Uterus (tissue), 3 donors: ENCODE measurements at regions not wholly inside any gene's neighbourhood (a gene's known extent, or its start where the extent isn't known, plus 50 kb on each side); places are given as distances from the start of the nearest gene placed in this dataset.

ENCODE experiments used
- DNase-seq, 2 donors: peaks; one replicate each; pipeline ENCODE4 v3.0.0-alpha.2; 2019 to 2020
- H3K27ac ChIP-seq, 2 donors: fragments of 200-600 bp; sonication (generic); 1 replicate in 1 of 2; 2 replicates in 1 of 2; pipeline ENCODE4 v1.5.1; 2016 to 2018
- H3K27me3 ChIP-seq, 2 donors: fragments of 200-600 bp; sonication (generic); one replicate each; pipeline ENCODE4 v1.5.1; 2018 to 2019; ENCODE audit warnings: control low read depth in 1 of 2
- H3K36me3 ChIP-seq, 2 donors: fragments of 200-600 bp; sonication (generic); one replicate each; pipeline ENCODE4 v1.5.1; 2019; ENCODE audit warnings: control low read depth in 1 of 2
- H3K4me1 ChIP-seq, 2 donors: fragments of 200-600 bp; sonication (generic); one replicate each; pipeline ENCODE4 v1.5.1; 2018 to 2019; ENCODE audit warnings: control low read depth in 1 of 2
- H3K4me3 ChIP-seq, 2 donors: fragments of 200-600 bp; sonication (generic); 1 replicate in 1 of 2; 2 replicates in 1 of 2; pipeline ENCODE4 v1.5.1; 2018 to 2019; ENCODE audit warnings: mild to moderate bottlenecking in 1 of 2
- H3K9me3 ChIP-seq, 2 donors: fragments of 200-600 bp; sonication (generic); one replicate each; pipeline ENCODE4 v1.5.1; 2019; ENCODE audit warnings: control low read depth in 1 of 2
- POLR2A ChIP-seq, 2 donors: fragments of 450-650 bp; IDR thresholded peaks; one replicate each; pipeline ENCODE4 v1.6.1; 2016; ENCODE audit warnings: antibody characterized with exemption in 2 of 2, mild to moderate bottlenecking in 1 of 2, moderate library complexity in 1 of 2
- intact Hi-C: fragments of 100-400 bp; cut with DNase I; formaldehyde crosslinking; loops from one replicate; pipeline ENCODE4 v1.15.1; 2023; ENCODE audit warnings: low total_unique reads
- TF ChIP-seq, protein P1 (sequence below), 4 experiments: fragments of 200-600 bp in 2 of 4; fragments of 450-650 bp in 2 of 4; sonication (generic) in 2 of 4; IDR thresholded peaks; one replicate each; pipeline ENCODE4 v1.5.1; 2016 to 2019; ENCODE audit warnings: antibody characterized with exemption in 4 of 4, mild to moderate bottlenecking in 2 of 4, moderate library complexity in 1 of 4
- donor health status: DM: yes; HTN: yes; CAD: no.

DNA sequence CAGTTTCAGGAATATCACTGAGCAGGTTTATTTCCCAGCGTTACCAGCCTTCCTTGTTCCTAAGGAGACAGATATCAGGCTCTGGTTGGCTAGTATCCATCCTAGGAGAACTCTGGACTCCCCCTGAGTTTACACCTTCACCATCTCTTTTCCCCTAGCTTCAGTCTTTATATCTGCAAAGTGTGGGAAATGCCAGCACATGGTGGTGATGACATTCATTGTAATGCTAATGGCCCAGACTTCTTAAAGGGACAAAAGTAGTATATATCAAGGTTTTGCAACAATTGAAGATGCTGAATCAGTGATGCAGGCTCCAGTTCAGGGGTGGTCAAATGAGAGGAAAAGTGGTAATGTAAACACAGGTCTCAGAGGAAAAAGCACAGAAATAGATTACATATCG lies 224.3 kb upstream of the SYNDIG1 start:
- TF ChIP-seq, protein P1, sequence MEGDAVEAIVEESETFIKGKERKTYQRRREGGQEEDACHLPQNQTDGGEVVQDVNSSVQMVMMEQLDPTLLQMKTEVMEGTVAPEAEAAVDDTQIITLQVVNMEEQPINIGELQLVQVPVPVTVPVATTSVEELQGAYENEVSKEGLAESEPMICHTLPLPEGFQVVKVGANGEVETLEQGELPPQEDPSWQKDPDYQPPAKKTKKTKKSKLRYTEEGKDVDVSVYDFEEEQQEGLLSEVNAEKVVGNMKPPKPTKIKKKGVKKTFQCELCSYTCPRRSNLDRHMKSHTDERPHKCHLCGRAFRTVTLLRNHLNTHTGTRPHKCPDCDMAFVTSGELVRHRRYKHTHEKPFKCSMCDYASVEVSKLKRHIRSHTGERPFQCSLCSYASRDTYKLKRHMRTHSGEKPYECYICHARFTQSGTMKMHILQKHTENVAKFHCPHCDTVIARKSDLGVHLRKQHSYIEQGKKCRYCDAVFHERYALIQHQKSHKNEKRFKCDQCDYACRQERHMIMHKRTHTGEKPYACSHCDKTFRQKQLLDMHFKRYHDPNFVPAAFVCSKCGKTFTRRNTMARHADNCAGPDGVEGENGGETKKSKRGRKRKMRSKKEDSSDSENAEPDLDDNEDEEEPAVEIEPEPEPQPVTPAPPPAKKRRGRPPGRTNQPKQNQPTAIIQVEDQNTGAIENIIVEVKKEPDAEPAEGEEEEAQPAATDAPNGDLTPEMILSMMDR (IDR thresholded peaks at IDR 0.05), result no peak
- TF ChIP-seq POLR2A (IDR thresholded peaks at IDR 0.05), result no peak
- H3K4me3 ChIP-seq, result no peak overlapping the region
- no peaks in the 10 kb centered on the region for H3K36me3 ChIP-seq
- H3K27me3 ChIP-seq, result no peaks in the 10 kb centered on the region
- DNase-seq, result no peak
- intact Hi-C loops, result no loop called here
- no peak overlapping the region for H3K27ac ChIP-seq
- no peaks in the 10 kb centered on the region for H3K4me1 ChIP-seq
- H3K9me3 ChIP-seq, result no peaks in the 10 kb centered on the region

- TF ChIP-seq, protein P1 (IDR thresholded peaks at IDR 0.05), result no peak
- TF ChIP-seq POLR2A (IDR thresholded peaks at IDR 0.05), result no peak
- no peaks in the 10 kb centered on the region for H3K27me3 ChIP-seq
- DNase-seq, result no peak
- H3K36me3 ChIP-seq, result no peaks in the 10 kb centered on the region
- no peak overlapping the region for H3K27ac ChIP-seq
- no peak overlapping the region for H3K4me3 ChIP-seq
- H3K9me3 ChIP-seq, result no peaks in the 10 kb centered on the region
- intact Hi-C loops, result no loop called here
- H3K4me1 ChIP-seq, result no peaks in the 10 kb centered on the region
These were observed 226.7 kb upstream of the SYNDIG1 start for GRCh38 chr20:24242763-24243162.

DNA sequence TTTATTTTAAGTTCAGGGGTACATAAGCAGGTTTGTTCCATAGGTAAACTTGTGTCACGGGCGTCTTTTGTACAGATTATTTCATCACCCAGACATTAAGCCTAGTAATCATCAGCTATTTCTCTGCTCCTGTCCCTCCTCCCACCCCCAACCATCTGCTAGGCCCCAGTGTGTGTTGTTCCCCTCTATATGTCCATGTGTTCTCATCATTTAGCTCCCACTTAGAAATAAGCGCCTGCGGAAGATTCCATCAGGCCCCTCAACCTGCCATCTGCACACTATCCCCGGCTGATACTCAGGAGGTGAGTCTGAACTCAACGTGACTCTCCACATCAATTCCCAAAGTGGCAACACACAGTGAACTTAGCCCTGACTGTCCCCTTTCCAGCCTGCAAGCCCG lies 228.0 kb upstream of the SYNDIG1 start:
- intact Hi-C loops, result no loop called here
- DNase-seq, result no peak
- no peaks in the 10 kb centered on the region for H3K36me3 ChIP-seq
- TF ChIP-seq, protein P1 (IDR thresholded peaks at IDR 0.05), result no peak
- TF ChIP-seq POLR2A (IDR thresholded peaks at IDR 0.05), result no peak
- no peaks in the 10 kb centered on the region for H3K9me3 ChIP-seq
- no peaks in the 10 kb centered on the region for H3K4me1 ChIP-seq
- H3K27ac ChIP-seq, result no peak overlapping the region
- H3K27me3 ChIP-seq, result no peaks in the 10 kb centered on the region
- H3K4me3 ChIP-seq, result no peak overlapping the region

- no peak for DNase-seq
- H3K4me3 ChIP-seq, result no peak overlapping the region
- intact Hi-C loops, result no loop called here
These were observed 232.5 kb upstream of the SYNDIG1 start for GRCh38 chr20:24236963-24237362.

DNA sequence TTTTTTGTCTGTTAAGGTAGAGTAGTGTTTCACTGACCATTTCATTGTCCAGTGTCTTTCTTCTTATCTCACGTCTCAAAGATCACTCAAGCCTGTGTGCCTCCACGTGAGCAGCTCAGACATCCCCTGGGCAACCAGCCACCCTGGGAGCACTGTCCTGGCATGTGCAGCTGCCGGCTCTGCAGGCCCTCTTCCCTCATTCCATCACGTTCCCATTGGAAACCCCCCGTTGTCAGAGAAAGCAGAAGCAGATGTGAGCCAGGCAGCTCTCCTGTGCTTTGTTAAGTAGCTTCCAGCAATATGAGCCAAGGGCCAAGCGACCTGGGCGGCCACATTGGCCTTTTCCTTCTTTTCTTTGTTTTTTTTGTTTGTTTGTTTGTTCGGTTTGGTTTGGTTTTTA lies 233.2 kb upstream of the SYNDIG1 start:
- peak in 1 of 2 donors; percentile 20 for DNase-seq
- Histone ChIP-seq H3K27me3 (no peaks in the 10 kb centered on the region), H3K9me3 (no peaks in the 10 kb centered on the region), H3K36me3 (no peaks in the 10 kb centered on the region), H3K27ac (peak overlapping the region; percentile 33 to 47), H3K4me3 (no peak overlapping the region), H3K4me1 (no peaks in the 10 kb centered on the region)
- intact Hi-C loops, result no loop called here
- TF ChIP-seq, protein P1 (IDR thresholded peaks at IDR 0.05), result no peak
- no peak for TF ChIP-seq POLR2A (IDR thresholded peaks at IDR 0.05)

More at GRCh38 chr20:24236963-24237362, 232.5 kb upstream of the SYNDIG1 start:
- Histone ChIP-seq H3K9me3 (no peaks in the 10 kb centered on the region), H3K36me3 (no peaks in the 10 kb centered on the region), H3K27me3 (no peaks in the 10 kb centered on the region), H3K27ac (no peak overlapping the region), H3K4me1 (no peaks in the 10 kb centered on the region)
- TF ChIP-seq, protein P1 (IDR thresholded peaks at IDR 0.05), result no peak
- no peak for TF ChIP-seq POLR2A (IDR thresholded peaks at IDR 0.05)
